IMR-90 (cell line): ENCODE measurements at regions not wholly inside any gene's neighbourhood (a gene's known extent, or its start where the extent isn't known, plus 50 kb on each side); places are given as distances from the start of the nearest gene placed in this dataset.

ENCODE experiments used
- ATAC-seq: fragments of 200-7000 bp; cut with Tn5 transposase; 2 replicates; pipeline ENCODE4 v1.9.1; 2020; ENCODE audit warnings: low read depth, mild to moderate bottlenecking, moderate library complexity
- BruUV-seq: library from RNA; stranded (reverse); fragments of 400-500 nt; replicated peaks from 2 replicates; lab custom pipeline; 2021; lab: Mats Ljungman, UMichigan
- CTCF ChIA-PET: fragments of 300-600 bp; formaldehyde crosslinking; extraction: SDS; loops from one replicate; lab custom pipeline; 2021; ENCODE audit warnings: antibody characterized with exemption; lab: Yijun Ruan, JAX
- POLR2A ChIA-PET: fragments of 300-600 bp; sonication (Branson Sonifier 250); formaldehyde crosslinking; loops from one replicate; lab custom pipeline; 2022; ENCODE audit warnings: antibody characterized with exemption; ENCODE audit not compliant: unreplicated experiment; lab: Charles Lee
- DNase-seq: peaks from one replicate; pipeline ENCODE4 v3.0.0; 2013
- H2AFZ ChIP-seq: replicated peaks from 2 replicates; pipeline ENCODE3; 2013; ENCODE audit warnings: low read length, mild to moderate bottlenecking; ENCODE audit not compliant: poor library complexity
- H2AK5ac ChIP-seq: 2 replicates; pipeline ENCODE4 v1.6.1; 2013; ENCODE audit warnings: low read depth, low read length, inconsistent platforms
- H2AK9ac ChIP-seq: replicated peaks from 2 replicates; pipeline ENCODE3; 2013; ENCODE audit warnings: mild to moderate bottlenecking, low read depth, low read length, moderate library complexity; ENCODE audit not compliant: poor library complexity
- H2BK120ac ChIP-seq: 2 replicates; pipeline ENCODE4 v1.6.1; 2013; ENCODE audit warnings: low read depth, low read length, inconsistent platforms
- H2BK15ac ChIP-seq: 3 replicates; pipeline ENCODE4 v1.6.1; 2013; ENCODE audit warnings: low read depth, low read length, inconsistent platforms
- H2BK20ac ChIP-seq: 2 replicates; pipeline ENCODE4 v1.6.1; 2013; ENCODE audit warnings: low read depth, mild to moderate bottlenecking, inconsistent platforms, low read length, moderate library complexity
- H2BK5ac ChIP-seq: 2 replicates; pipeline ENCODE4 v1.6.1; 2013; ENCODE audit warnings: mild to moderate bottlenecking, low read depth, low read length, inconsistent platforms; ENCODE audit not compliant: poor library complexity, severe bottlenecking
- H3K14ac ChIP-seq: replicated peaks from 2 replicates; pipeline ENCODE4 v1.6.1; 2013; ENCODE audit warnings: low read depth, low read length, inconsistent platforms
- H3K18ac ChIP-seq: 2 replicates; pipeline ENCODE4 v1.6.1; 2013; ENCODE audit warnings: low read depth, low read length, control low read depth
- H3K23ac ChIP-seq: 2 replicates; pipeline ENCODE4 v1.6.1; 2013; ENCODE audit warnings: low read depth, low read length, inconsistent platforms
- H3K27ac ChIP-seq: 2 replicates; pipeline ENCODE4 v1.5.1; 2013; ENCODE audit warnings: mild to moderate bottlenecking, control low read depth, low read length; ENCODE audit not compliant: insufficient read depth
- H3K27me3 ChIP-seq: 2 replicates; pipeline ENCODE4 v1.6.1; 2013; ENCODE audit warnings: low read length; ENCODE audit not compliant: control insufficient read depth, insufficient read depth
- H3K36me3 ChIP-seq: 2 replicates; pipeline ENCODE4 v1.6.1; 2013; ENCODE audit warnings: low read length, mixed read lengths; ENCODE audit not compliant: control insufficient read depth, insufficient read depth
- H3K4ac ChIP-seq: 2 replicates; pipeline ENCODE4 v1.6.1; 2013; ENCODE audit warnings: low read depth, low read length, inconsistent platforms
- H3K4me1 ChIP-seq: 2 replicates; pipeline ENCODE4 v1.6.1; 2013; ENCODE audit warnings: low read length, mixed read lengths; ENCODE audit not compliant: control insufficient read depth, insufficient read depth
- H3K4me2 ChIP-seq: 2 replicates; pipeline ENCODE4 v1.6.1; 2013; ENCODE audit warnings: low read depth, mild to moderate bottlenecking, control low read depth, low read length, moderate library complexity
- H3K4me3 ChIP-seq: 2 replicates; pipeline ENCODE4 v1.5.1; 2013; ENCODE audit warnings: low read depth, mild to moderate bottlenecking, control low read depth, low read length, moderate library complexity; ENCODE audit not compliant: insufficient read depth
- H3K56ac ChIP-seq: 2 replicates; pipeline ENCODE4 v1.6.1; 2013; ENCODE audit warnings: low read length, inconsistent platforms; ENCODE audit not compliant: insufficient read depth; ENCODE audit errors: extremely low read depth
- H3K79me1 ChIP-seq, 2 experiments: 2 replicates each; pipeline ENCODE4 v1.6.1; 2013; ENCODE audit warnings: low read length in 2 of 2, inconsistent platforms in 1 of 2, low read depth in 1 of 2
- H3K9ac ChIP-seq: 2 replicates; pipeline ENCODE4 v1.6.1; 2013; ENCODE audit warnings: low read depth, low read length, control low read depth
- H3K9me1 ChIP-seq: 2 replicates; pipeline ENCODE4 v1.6.1; 2013; ENCODE audit warnings: low read length, inconsistent platforms; ENCODE audit not compliant: insufficient read depth
- H3K9me3 ChIP-seq: 2 replicates; pipeline ENCODE4 v1.6.1; 2013; ENCODE audit warnings: low read length; ENCODE audit not compliant: control insufficient read depth, insufficient read depth
- H4K20me1 ChIP-seq: 2 replicates; pipeline ENCODE4 v1.6.1; 2013; ENCODE audit warnings: low read length, inconsistent platforms; ENCODE audit not compliant: insufficient read depth
- H4K5ac ChIP-seq: 2 replicates; pipeline ENCODE4 v1.6.1; 2013; ENCODE audit warnings: mild to moderate bottlenecking, low read depth, low read length, control low read depth
- H4K8ac ChIP-seq, 2 experiments: 2 replicates each; pipeline ENCODE4 v1.6.1; 2013; ENCODE audit warnings: low read depth in 2 of 2, low read length in 2 of 2, control low read depth in 1 of 2, inconsistent platforms in 1 of 2
- H4K91ac ChIP-seq: 2 replicates; pipeline ENCODE4 v1.6.1; 2013; ENCODE audit warnings: low read depth, low read length, inconsistent platforms; ENCODE audit not compliant: insufficient read depth
- BHLHE40 ChIP-seq: fragments of 150-350 bp; IDR thresholded peaks from 2 replicates; pipeline ENCODE4 v1.6.1; 2016; ENCODE audit warnings: mild to moderate bottlenecking, low read depth, low read length
- FOS ChIP-seq: fragments of 150-350 bp; IDR thresholded peaks from 2 replicates; pipeline ENCODE4 v1.6.1; 2016; ENCODE audit warnings: low read depth, low read length
- MAFK ChIP-seq: IDR thresholded peaks from 2 replicates; pipeline ENCODE4 v1.6.1; 2012; ENCODE audit warnings: low read depth, low read length, improper control_type of control experiment
- MXI1 ChIP-seq: IDR thresholded peaks from 2 replicates; pipeline ENCODE4 v1.6.1; 2012; ENCODE audit warnings: low read depth, mild to moderate bottlenecking, low read length, moderate library complexity, borderline replicate concordance
- NFE2L2 ChIP-seq: fragments of 150-350 bp; IDR thresholded peaks from 2 replicates; pipeline ENCODE4 v1.6.1; 2016; ENCODE audit warnings: low read depth, mild to moderate bottlenecking, low read length
- POLR2A ChIP-seq: IDR thresholded peaks from 2 replicates; pipeline ENCODE4 v1.6.1; 2012; ENCODE audit warnings: mild to moderate bottlenecking, low read depth, low read length
- RAD21 ChIP-seq: IDR thresholded peaks from 2 replicates; pipeline ENCODE4 v1.6.1; 2012; ENCODE audit warnings: low read length, improper control_type of control experiment
- RCOR1 ChIP-seq: IDR thresholded peaks from 2 replicates; pipeline ENCODE4 v1.6.1; 2012; ENCODE audit warnings: mild to moderate bottlenecking, low read length, improper control_type of control experiment; ENCODE audit not compliant: insufficient replicate concordance
- WGBS, 2 experiments: methylation state at CpG; one replicate each; pipeline versions ENCODE4 v1.1.5 to v1.1.7; 2013; ENCODE audit warnings: missing lambda C conversion rate in 2 of 2; ENCODE audit not compliant: insufficient read length in 1 of 2; ENCODE audit errors: extremely low coverage in 2 of 2; 5-methylcytosine and 5-hydroxymethylcytosine counted together
- dilution Hi-C: fragments of 300-500 bp; cut with HindIII; formaldehyde crosslinking; loops from one replicate; pipeline ENCODE4 v1.14.3; 2018; ENCODE audit warnings: low sequenced_read_pairs; ENCODE audit not compliant: unreplicated experiment
- in situ Hi-C: fragments of 300-500 bp; cut with MboI; formaldehyde crosslinking; loops from 3 replicates; pipeline ENCODE4 v1.14.3; 2019; ENCODE audit warnings: low sequenced_read_pairs, inconsistent platforms, mixed read lengths
- intact Hi-C: fragments of 100-400 bp; cut with micrococcal nuclease; formaldehyde crosslinking; loops from 2 replicates; pipeline ENCODE4 v1.10.0; 2022
- TF ChIP-seq, protein P1 (sequence below): conservative IDR thresholded peaks from 2 replicates; pipeline ENCODE4 v1.5.1; 2012; ENCODE audit warnings: mild to moderate bottlenecking, low read depth, low read length, improper control_type of control experiment
- TF ChIP-seq, protein P2 (sequence below): fragments of 150-350 bp; IDR thresholded peaks from 2 replicates; pipeline ENCODE4 v1.6.1; 2017; ENCODE audit warnings: mild to moderate bottlenecking, antibody characterized with exemption, low read length, low read depth
- TF ChIP-seq, protein P3 (sequence below): fragments of 150-350 bp; IDR thresholded peaks from 2 replicates; pipeline ENCODE4 v1.6.1; 2016; ENCODE audit warnings: low read depth, mild to moderate bottlenecking, low read length, moderate library complexity, borderline replicate concordance

- no peak overlapping the region for H3K18ac ChIP-seq
- DNase-seq (no peak), ATAC-seq (no peak)
- no peak overlapping the region for H2BK120ac ChIP-seq
- H4K8ac ChIP-seq: no peak overlapping the region
- no TSS peak for BruUV-seq
- WGBS, 2 experiments: 93% methylated on average over 3 of the region's 12 CpGs; no CpG with 5 or more reads in 1 of the 2 experiments
- H3K56ac ChIP-seq: no peak overlapping the region
- no peak overlapping the region for H3K4me2 ChIP-seq
- no peak overlapping the region for H2AK9ac ChIP-seq
- no peaks in the 10 kb centered on the region for H3K79me1 ChIP-seq
- no peaks in the 10 kb centered on the region for H3K9me1 ChIP-seq
- no peaks in the 10 kb centered on the region for H4K20me1 ChIP-seq
- no peaks in the 10 kb centered on the region for H3K36me3 ChIP-seq
- H2AK5ac ChIP-seq: no peak overlapping the region
- H3K14ac ChIP-seq: no peak overlapping the region
- H3K4me1 ChIP-seq: no peaks in the 10 kb centered on the region
- no peak overlapping the region for H3K9ac ChIP-seq
- no peak overlapping the region for H3K4me3 ChIP-seq
- no peak overlapping the region for H2BK5ac ChIP-seq
- no peak overlapping the region for H4K5ac ChIP-seq
- no peak for TF ChIP-seq MXI1
- TF ChIP-seq, protein P1, sequence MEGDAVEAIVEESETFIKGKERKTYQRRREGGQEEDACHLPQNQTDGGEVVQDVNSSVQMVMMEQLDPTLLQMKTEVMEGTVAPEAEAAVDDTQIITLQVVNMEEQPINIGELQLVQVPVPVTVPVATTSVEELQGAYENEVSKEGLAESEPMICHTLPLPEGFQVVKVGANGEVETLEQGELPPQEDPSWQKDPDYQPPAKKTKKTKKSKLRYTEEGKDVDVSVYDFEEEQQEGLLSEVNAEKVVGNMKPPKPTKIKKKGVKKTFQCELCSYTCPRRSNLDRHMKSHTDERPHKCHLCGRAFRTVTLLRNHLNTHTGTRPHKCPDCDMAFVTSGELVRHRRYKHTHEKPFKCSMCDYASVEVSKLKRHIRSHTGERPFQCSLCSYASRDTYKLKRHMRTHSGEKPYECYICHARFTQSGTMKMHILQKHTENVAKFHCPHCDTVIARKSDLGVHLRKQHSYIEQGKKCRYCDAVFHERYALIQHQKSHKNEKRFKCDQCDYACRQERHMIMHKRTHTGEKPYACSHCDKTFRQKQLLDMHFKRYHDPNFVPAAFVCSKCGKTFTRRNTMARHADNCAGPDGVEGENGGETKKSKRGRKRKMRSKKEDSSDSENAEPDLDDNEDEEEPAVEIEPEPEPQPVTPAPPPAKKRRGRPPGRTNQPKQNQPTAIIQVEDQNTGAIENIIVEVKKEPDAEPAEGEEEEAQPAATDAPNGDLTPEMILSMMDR: no peak
- no peak for TF ChIP-seq MAFK
- TF ChIP-seq, protein P2, sequence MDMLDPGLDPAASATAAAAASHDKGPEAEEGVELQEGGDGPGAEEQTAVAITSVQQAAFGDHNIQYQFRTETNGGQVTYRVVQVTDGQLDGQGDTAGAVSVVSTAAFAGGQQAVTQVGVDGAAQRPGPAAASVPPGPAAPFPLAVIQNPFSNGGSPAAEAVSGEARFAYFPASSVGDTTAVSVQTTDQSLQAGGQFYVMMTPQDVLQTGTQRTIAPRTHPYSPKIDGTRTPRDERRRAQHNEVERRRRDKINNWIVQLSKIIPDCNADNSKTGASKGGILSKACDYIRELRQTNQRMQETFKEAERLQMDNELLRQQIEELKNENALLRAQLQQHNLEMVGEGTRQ: no peak
- TF ChIP-seq RCOR1: no peak
- TF ChIP-seq NFE2L2: no peak
- TF ChIP-seq, protein P3, sequence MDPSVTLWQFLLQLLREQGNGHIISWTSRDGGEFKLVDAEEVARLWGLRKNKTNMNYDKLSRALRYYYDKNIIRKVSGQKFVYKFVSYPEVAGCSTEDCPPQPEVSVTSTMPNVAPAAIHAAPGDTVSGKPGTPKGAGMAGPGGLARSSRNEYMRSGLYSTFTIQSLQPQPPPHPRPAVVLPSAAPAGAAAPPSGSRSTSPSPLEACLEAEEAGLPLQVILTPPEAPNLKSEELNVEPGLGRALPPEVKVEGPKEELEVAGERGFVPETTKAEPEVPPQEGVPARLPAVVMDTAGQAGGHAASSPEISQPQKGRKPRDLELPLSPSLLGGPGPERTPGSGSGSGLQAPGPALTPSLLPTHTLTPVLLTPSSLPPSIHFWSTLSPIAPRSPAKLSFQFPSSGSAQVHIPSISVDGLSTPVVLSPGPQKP: no peak
- no peak for TF ChIP-seq BHLHE40
- TF ChIP-seq RAD21: no peak
- TF ChIP-seq POLR2A: no peak
- TF ChIP-seq FOS: no peak
- no peak overlapping the region for H3K4ac ChIP-seq
- in situ Hi-C loops: loop anchor here (5.0 kb wide), 1 partner anchor 530 kb away; no protein-coding TSS in a partner anchor
- no peak overlapping the region for H3K23ac ChIP-seq
- ChIA-PET CTCF (interaction anchor here (0.7 to 2.1 kb wide), 3 partner anchors 81 to 526 kb away, joined by 3 to 5 read pairs (median 4); no protein-coding TSS in a partner anchor), POLR2A (no interaction called here)
- no peaks in the 10 kb centered on the region for H3K9me3 ChIP-seq
- H3K27ac ChIP-seq: no peak overlapping the region
- dilution Hi-C loops: no loop called here
- H2BK15ac ChIP-seq: no peak overlapping the region
- intact Hi-C loops: loop anchor here (10.0 kb wide), 1 partner anchor 217 kb away; no protein-coding TSS in a partner anchor
- H2AFZ ChIP-seq: no peak overlapping the region
- H2BK20ac ChIP-seq: no peak overlapping the region
- H3K27me3 ChIP-seq: peaks cover 50% of the 10 kb centered on the region
- no peak overlapping the region for H4K91ac ChIP-seq
These were observed 194.5 kb downstream of the OPA1 start for GRCh38 chr3:193787496-193787870.
